Activated CD4-positive, alpha-beta T cell treated with anti-CD3 and anti-CD28 coated beads, Interleukin-10, Interleukin-2, amounts not matched to agents 100 ng/mL and 50 ng/mL, durations not matched to agents 16 hours and 8 hours (primary cell): ENCODE measurements at regions not wholly inside any gene's neighbourhood (a gene's known extent, or its start where the extent isn't known, plus 50 kb on each side); places are given as distances from the start of the nearest gene placed in this dataset.
"Not testable (repeated sequence)": the region's sequence is repeated elsewhere in the genome, so short reads cannot be mapped to it uniquely, and the experiment has no call there.

Experiments
- DNase-seq: peaks from one replicate; pipeline ENCODE4 v3.0.0-alpha.2; 2020

- DNase-seq: no peak
Measured at GRCh38 chr10:124159153-124159552, 65.8 kb upstream of the CHST15 start.

GRCh38 chr10:124158592-124158991 lies 65.2 kb upstream of the CHST15 start:
- DNase-seq: no peak

DNA sequence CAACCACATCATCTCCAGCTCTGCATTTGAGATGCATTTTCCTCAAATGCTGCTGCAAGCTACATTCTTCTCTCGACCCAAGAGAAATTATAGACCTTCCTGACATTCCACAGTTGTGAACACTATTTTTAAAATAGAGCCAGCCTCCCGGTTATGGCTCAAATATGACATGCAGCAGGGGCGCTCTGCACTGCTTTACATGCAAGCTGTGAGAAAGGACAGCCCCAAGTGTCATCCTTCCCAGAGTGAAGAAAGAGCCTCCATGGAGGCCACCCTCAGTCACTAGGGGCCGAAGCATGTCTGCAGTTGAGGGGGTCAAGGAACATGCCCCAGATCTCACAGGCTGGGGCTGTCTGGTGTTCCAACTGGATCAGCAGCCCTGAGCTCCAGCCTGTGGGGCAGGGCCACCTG lies 63.9 kb upstream of the CHST15 start:
- DNase-seq: no peak

DNA sequence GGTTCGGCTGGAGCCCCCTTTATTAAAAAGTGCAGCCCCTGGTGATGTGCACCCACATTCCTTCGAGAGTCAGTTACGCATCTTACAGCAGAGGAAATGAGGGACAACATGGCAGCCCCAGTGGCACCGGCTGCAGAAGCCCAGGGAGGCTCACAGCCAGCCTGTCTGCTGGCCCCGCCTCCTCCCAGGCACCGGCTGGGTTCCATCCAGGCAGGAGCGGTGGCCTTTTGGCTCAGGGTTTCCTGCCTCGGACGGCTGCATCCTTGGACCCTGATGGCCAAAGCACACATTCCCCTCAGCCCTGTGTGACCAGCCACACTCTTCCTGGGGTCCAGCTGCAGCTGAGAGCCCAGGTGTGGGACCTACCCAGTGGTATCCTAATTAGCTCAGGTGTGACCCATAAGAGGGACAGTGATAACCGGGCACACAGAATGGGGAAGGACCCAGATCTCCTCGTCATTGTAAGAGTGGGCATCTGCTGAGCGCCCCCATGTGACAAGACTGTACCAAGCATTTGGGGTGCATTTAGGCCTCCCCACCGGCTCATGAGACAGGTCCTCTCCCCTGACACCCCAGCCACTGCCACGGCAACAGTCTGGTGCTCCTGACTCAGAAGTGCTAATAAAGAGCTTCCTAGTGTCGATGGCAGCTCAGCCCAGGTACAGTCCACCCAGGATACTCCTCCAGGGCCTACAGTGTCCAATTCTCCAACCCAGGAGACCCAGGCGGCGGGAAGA lies 63.3 kb upstream of the CHST15 start:
- no peak for DNase-seq

DNA sequence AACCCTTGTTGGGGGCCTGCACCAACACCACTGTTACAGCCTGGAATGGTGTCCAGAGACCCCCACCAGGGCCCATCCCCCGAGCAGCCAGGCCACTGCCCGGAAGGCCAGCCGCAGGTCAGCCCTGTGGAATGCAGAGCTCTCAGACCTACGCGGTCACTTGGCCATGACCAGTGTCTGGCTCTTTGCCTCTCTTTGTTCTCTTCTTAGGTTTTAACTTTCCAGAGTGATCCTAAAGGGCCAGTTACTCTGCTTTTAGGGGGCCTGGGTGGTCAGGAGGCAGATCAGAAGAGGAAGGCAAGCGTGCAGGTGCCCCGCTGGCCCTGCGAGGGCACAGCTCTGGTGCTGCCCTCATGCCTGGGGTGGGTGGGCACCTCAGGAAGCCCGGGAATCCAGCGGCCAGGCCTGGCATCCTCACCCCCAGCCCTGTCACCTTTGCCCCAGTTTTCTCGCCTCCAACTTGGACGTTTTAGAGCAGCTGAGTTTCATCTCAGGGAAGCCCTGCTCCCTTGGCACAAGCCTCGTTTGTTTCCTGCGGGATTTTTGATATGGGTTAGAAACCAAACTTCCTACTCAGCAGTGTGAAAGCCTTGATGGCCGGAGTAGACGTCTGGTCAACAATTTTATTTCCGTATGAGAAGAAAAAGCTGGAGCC lies 62.5 kb upstream of the CHST15 start:
- no peak for DNase-seq

DNA sequence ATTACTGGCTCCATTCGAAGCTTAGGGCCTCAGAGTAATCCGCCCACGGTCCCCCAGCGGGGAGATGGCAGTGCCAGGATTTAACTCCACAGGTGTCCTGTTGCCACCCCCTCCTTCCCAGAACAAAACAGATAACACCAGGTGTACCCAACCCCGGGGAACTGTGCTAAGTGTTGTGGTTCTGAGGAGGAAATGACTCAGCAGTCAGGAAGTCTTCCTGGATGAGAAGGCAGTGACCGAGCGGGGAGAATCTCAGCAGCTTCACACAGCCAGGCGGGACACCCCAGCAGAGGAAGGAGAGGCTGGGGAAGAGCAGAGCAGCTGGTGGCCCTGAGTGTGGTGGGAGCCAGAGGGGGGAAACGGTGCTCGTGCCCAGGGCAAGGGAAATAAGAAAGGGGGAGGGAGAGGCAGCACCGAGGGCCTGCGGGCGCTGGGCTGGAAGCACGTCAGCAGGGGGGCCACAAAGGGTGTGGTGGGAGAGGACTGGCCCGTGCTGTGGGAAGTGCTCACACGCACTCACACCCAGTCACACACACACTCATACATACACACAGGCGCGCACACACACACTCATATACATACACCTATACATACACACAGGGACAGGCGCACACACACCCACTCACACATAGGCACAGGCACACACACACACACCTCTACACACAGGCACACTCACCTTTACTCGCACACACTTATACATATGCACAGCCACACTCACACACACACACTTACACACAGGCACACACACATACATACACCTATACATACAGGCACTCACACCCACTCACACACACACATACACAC lies 59.8 kb upstream of the CHST15 start:
- peak; percentile 75 for DNase-seq

DNA sequence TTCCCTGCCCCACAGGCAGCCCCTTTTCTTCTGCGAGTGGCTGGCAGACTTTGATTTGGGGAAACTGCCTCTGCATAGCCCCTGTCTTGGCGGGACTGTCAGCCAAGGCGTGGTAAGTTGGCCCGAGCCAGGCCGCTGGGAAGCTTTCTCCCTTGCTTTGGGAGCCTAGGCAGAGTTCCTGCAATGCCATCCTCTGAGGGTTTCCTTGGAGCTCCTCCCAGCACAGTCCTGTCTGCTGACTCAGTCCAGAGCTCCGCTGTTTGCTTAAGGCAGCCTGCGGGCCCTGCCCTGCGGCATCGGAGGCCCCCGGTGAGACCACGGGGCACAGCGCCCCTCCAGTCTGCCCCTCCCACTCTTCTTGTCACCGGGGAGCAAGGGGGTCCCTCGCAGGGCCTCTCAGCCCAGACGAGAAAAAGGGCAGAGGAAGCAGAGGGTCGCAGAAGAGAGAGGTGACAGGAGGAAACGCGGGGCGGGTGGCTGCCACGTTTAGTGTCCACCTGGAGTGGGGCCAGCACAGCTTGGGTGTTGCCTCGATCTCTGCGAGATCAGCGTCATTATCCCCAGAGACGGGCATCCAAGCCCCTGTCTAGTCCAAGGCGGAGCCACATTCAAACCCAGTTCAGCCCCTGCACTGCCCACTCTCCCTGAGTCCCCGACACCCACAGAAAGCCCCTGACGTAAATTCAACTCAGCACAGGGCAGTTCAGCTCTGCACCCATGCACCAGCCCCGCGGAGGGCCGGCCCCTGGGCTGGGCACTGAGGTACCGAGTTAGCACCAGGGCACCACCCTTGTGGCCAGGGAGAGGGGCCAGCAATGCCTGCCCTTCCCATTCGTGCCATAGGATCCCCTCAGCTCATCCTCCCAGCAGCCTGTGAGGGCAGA lies 59.0 kb upstream of the CHST15 start:
- DNase-seq: no peak

- DNase-seq: no peak
Measured at GRCh38 chr10:124151466-124152095, 58.2 kb upstream of the CHST15 start.

DNA sequence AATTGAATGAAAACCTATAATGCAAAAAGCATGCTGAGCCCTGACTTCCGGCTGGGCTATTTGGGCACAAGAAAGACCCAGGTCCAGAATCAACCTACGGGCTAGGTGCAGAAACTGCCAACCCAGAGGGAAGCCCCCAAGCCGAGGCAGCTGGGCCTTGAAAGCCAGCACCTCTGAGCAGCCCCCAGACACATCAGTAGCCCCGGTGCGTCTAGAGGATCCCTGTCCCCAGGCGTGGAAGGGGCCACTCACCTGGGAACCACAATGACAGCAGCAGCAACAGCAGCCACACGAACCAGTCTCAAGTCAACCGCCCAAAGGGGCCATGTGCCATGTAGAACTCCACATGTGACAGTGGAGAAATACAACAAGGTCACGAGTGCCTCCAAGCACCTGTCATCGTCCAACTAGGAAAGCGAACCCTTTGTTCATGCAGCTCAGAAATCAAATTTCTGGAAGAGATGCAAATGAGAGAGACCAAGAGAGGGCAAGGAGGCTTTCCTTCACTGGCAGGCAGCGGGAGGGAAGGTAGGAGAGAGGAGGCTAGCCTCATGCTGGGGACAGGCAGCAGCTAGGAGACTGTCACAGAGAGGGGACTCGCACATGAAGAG lies 57.5 kb upstream of the CHST15 start:
- DNase-seq: no peak

GRCh38 chr10:124150189-124150806 lies 56.9 kb upstream of the CHST15 start:
- no peak for DNase-seq

DNA sequence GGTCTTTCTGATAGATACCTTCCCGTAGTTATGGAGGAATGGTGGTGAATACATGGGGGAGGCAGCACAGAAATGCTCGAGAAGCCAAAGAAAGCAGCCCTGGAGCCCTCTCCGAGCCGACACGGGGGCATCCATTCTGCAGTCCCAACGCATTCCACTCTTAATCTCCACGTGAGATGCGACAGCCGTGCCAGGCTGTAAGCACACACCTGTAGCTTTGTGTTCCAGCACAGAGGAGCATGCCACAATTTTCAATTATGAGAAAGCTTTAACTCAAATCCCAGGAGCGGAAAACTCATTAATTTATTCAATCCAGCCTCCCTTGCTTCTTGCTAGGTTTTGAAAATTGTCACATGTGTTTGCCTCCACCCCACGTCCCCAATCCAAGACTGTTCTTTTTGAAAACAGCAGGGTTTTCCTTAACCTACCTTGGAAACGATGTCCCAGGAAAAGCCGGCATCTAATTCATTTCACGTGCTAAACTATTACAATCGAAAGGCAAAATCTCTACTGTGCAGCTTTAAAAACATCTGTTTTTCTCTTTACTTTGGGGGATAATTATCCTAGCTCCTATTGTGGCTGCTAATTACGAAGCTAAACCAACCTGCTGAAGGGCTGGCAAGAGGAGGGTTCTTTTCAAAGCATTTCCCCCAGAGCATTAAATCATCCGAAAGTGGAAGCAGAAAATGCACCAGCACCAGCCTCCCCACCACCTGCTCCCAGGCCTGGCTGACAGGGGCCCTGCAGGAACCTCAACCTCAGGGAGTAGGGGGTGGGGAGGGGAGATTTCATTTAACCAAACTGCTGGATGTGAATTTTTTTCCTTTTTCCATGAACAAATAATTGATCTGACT lies 56.0 kb upstream of the CHST15 start:
- DNase-seq: no peak

DNA sequence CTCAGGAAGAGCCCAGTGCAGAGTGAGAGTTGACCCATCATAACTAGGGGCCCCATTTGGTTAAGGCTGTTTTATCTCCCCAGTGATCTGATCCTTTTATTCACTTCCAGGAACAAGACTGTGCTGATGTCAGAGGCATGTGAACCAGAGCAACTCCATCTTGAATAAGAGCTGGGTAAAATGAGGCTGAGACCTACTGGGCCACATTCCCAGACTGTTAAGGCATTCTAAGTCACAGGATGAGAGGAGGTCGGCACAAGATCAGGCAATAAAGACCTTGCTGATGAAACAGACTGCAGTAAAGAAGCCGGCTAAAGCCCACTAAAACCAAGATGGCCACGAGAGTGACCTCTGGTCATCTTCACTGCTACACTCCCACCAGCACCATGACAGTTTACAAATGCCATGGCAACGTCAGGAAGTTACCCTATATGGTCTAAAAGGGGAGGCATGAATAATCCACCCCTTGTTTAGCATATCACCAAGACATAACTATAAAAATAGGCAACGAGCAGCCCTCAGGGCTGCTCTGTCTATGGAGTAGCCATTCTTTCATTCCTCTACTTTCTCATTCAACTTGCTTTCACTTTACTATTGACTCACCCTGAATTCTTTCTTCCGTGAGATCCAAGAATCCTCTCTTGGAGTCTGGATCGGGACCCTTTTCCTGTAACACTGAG lies 55.3 kb upstream of the CHST15 start:
- not testable (repeated sequence) for DNase-seq

DNA sequence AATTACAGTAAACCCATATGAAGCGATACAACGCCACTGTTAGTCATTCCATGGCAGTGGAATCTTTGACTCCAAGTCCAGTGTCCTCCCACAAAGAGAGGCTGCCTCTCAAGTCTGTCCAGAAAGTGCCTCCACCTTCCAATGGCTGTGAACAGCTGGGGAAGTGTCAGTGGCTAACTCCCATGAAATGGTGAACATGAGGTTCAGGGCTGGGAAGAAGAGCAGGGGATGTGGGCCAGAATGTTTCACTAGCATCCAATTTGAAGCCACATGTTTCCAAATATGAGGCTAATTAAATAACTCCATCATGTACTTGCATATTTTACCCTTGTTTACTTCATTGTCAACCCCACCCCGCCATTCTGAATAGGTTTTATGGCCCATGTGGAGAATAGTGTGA lies 53.1 kb upstream of the CHST15 start:
- no peak for DNase-seq

DNA sequence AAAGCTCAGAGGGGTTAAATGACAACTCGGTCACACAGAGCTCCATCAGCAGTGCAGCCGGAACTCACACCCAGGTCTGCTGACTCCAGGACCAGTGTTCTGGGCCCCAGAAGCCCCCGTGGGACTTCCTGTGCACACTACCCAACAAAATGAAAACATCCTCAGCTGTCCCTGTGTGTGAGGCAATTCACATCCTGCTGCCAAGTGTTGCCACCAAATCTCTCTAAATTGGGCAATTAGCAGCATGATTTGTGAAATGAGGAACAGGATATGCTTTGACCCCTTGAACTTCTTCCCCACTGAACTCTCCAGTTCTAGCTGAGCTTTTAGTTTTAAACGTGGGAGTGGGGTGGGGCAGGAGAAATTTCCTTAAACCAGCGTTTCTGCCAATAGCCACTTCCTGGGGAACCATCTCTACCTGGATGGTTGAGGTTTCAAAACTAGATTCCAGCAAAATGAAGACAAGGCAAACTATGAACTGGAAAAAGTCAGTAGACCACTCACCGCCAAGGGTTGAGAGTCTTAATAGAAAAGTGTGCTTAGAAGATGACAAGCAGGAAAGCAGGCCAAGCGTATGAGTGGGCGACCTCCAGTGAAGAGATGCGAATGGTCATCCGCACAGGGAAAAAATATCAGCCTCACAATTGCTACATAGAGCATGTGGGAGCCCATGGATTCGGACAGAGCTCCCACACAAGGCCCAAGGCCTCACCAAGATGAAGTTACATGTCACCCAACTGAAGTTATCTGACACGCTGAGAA lies 51.9 kb upstream of the CHST15 start:
- no peak for DNase-seq

DNA sequence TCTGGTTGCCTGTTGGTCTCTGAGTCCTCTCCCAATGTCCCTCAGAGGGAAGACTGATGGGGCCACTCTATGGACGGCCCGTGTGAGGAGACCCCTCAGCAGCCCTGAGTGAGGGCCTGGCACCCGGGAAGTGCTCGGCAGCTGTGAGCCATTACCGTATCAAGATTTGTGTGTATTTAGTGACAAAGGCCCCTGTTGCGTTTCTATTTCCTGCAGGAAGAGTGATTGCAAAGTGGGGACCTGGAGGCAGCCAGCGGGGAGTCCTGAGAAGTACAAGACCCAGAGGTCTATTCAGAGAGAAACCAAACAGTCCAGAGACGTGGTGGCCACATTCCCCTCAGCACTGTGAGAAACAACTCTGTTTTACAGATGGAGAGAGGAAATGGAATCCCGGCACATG lies 51.1 kb upstream of the CHST15 start:
- no peak for DNase-seq

DNA sequence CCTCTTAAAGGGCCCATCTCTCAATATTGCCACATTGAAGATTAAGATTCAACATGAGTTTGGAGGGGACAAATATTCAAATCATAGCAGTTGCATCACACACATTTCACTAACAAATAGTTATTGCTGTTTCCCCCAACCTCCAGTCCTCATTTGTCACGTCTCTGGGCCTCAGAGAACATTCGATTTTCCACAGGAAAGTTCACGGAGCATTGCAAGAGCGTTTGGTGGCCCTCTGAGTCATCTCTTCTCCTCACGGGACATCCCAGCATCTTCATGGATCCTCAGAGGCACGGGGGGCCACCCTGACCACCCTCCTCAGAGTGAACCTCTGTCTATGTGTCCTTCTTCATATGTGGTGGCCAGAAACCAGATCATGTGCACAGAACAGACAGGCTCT lies 50.3 kb upstream of the CHST15 start:
- DNase-seq: no peak
